HG02623 (cell line): ENCODE measurements at regions not wholly inside any gene's neighbourhood (a gene's known extent, or its start where the extent isn't known, plus 50 kb on each side); places are given as distances from the start of the nearest gene placed in this dataset.
"Not testable (repeated sequence)": the region's sequence is repeated elsewhere in the genome, so short reads cannot be mapped to it uniquely, and the experiment has no call there.

Experiments
- ATAC-seq: cut with Tn5 transposase; IDR thresholded peaks from one replicate; pipeline ENCODE4 v1.9.1; 2021; ENCODE audit warnings: moderate library complexity; ENCODE audit not compliant: unreplicated experiment

GRCh38 chr6:112459758-112460304 lies 112.7 kb downstream of the RFPL4B start:
- no peak for ATAC-seq

GRCh38 chr6:112464901-112465665 lies 118.0 kb downstream of the RFPL4B start:
- ATAC-seq: no peak

- ATAC-seq: peak; percentile 68
These were observed 119.4 kb downstream of the RFPL4B start for GRCh38 chr6:112466373-112467151.

GRCh38 chr6:112468359-112468758 lies 121.2 kb downstream of the RFPL4B start:
- no peak for ATAC-seq

- ATAC-seq: no peak
These were observed 122.2 kb downstream of the RFPL4B start for GRCh38 chr6:112469306-112469705.

GRCh38 chr6:112470376-112470775 lies 123.2 kb downstream of the RFPL4B start:
- ATAC-seq: no peak

GRCh38 chr6:112470950-112471349 lies 123.8 kb downstream of the RFPL4B start:
- ATAC-seq: no peak

- no peak for ATAC-seq
These were observed 128.0 kb downstream of the RFPL4B start for GRCh38 chr6:112475083-112475482.

GRCh38 chr6:112477125-112477524 lies 130.0 kb downstream of the RFPL4B start:
- no peak for ATAC-seq

- no peak for ATAC-seq
These were observed 130.9 kb downstream of the RFPL4B start for GRCh38 chr6:112478036-112478435.

- ATAC-seq: not testable (repeated sequence)
These were observed 132.8 kb downstream of the RFPL4B start for GRCh38 chr6:112479975-112480374.

GRCh38 chr6:112480553-112480952 lies 133.4 kb downstream of the RFPL4B start:
- no peak for ATAC-seq

GRCh38 chr6:112481211-112481610 lies 134.1 kb downstream of the RFPL4B start:
- ATAC-seq: no peak

GRCh38 chr6:112482373-112482772 lies 135.2 kb downstream of the RFPL4B start:
- ATAC-seq: no peak

- no peak for ATAC-seq
These were observed 138.1 kb downstream of the RFPL4B start for GRCh38 chr6:112485120-112485826.

- ATAC-seq: no peak
These were observed 138.7 kb downstream of the RFPL4B start for GRCh38 chr6:112485827-112486212.

GRCh38 chr6:112486454-112486853 lies 139.3 kb downstream of the RFPL4B start:
- no peak for ATAC-seq

GRCh38 chr6:112488238-112488637 lies 141.1 kb downstream of the RFPL4B start:
- no peak for ATAC-seq

GRCh38 chr6:112501705-112502104 lies 154.6 kb downstream of the RFPL4B start:
- no peak for ATAC-seq

GRCh38 chr6:112502351-112503090 lies 155.4 kb downstream of the RFPL4B start:
- no peak for ATAC-seq
